Kidney epithelial cell (primary cell): ENCODE measurements at regions not wholly inside any gene's neighbourhood (a gene's known extent, or its start where the extent isn't known, plus 50 kb on each side); places are given as distances from the start of the nearest gene placed in this dataset.

Experiments
- DNase-seq: peaks from one replicate; pipeline ENCODE4 v3.0.0-alpha.2; 2010; ENCODE audit warnings: low read depth
- H3K27me3 ChIP-seq: 2 replicates; pipeline ENCODE4 v1.6.0; 2011; ENCODE audit warnings: low read length; ENCODE audit not compliant: control insufficient read depth, insufficient read depth
- H3K36me3 ChIP-seq: 2 replicates; pipeline ENCODE4 v1.5.1; 2011; ENCODE audit warnings: low read length; ENCODE audit not compliant: control insufficient read depth, insufficient read depth
- H3K4me3 ChIP-seq: 2 replicates; pipeline ENCODE4 v1.5.1; 2011; ENCODE audit warnings: low read depth, mild to moderate bottlenecking, control low read depth, low read length
- CTCF ChIP-seq: IDR thresholded peaks from 2 replicates; pipeline ENCODE4 v1.5.1; 2011; ENCODE audit warnings: mild to moderate bottlenecking, moderate library complexity, low read length, control low read depth, inconsistent platforms; ENCODE audit not compliant: insufficient read depth, poor library complexity, severe bottlenecking

GRCh38 chr15:93235269-93235668 lies 146.3 kb upstream of the RGMA start:
- Histone ChIP-seq H3K4me3 (no peak overlapping the region), H3K27me3 (no peaks in the 10 kb centered on the region), H3K36me3 (no peaks in the 10 kb centered on the region)
- no peak for TF ChIP-seq CTCF
- DNase-seq: no peak

GRCh38 chr15:93233710-93234109 lies 144.7 kb upstream of the RGMA start:
- Histone ChIP-seq H3K27me3 (no peaks in the 10 kb centered on the region), H3K36me3 (no peaks in the 10 kb centered on the region), H3K4me3 (no peak overlapping the region)
- DNase-seq: no peak
- no peak for TF ChIP-seq CTCF

GRCh38 chr15:93232845-93233244 lies 143.8 kb upstream of the RGMA start:
- no peak for DNase-seq
- no peaks in the 10 kb centered on the region for H3K27me3 ChIP-seq
- no peak for TF ChIP-seq CTCF
- no peak overlapping the region for H3K4me3 ChIP-seq
- no peaks in the 10 kb centered on the region for H3K36me3 ChIP-seq

- no peak for DNase-seq
- Histone ChIP-seq H3K4me3 (no peak overlapping the region), H3K36me3 (no peaks in the 10 kb centered on the region), H3K27me3 (no peaks in the 10 kb centered on the region)
- TF ChIP-seq CTCF: no peak
These were observed 143.0 kb upstream of the RGMA start for GRCh38 chr15:93231994-93232393.

GRCh38 chr15:93231261-93231925 lies 142.4 kb upstream of the RGMA start:
- Histone ChIP-seq H3K4me3 (no peak overlapping the region), H3K27me3 (no peaks in the 10 kb centered on the region), H3K36me3 (no peaks in the 10 kb centered on the region)
- DNase-seq: no peak
- TF ChIP-seq CTCF: no peak

- no peaks in the 10 kb centered on the region for H3K36me3 ChIP-seq
- TF ChIP-seq CTCF: no peak
- H3K4me3 ChIP-seq: no peak overlapping the region
- no peak for DNase-seq
- no peaks in the 10 kb centered on the region for H3K27me3 ChIP-seq
These were observed 139.5 kb upstream of the RGMA start for GRCh38 chr15:93228546-93228945.
